HG03280 (cell line): ENCODE measurements at regions not wholly inside any gene's neighbourhood (a gene's known extent, or its start where the extent isn't known, plus 50 kb on each side); places are given as distances from the start of the nearest gene placed in this dataset.

Experiments used
- ATAC-seq: cut with Tn5 transposase; IDR thresholded peaks from one replicate; pipeline ENCODE4 v1.9.1; 2021; ENCODE audit warnings: mild to moderate bottlenecking, moderate library complexity; ENCODE audit not compliant: unreplicated experiment

- no peak for ATAC-seq
Measured at GRCh38 chr10:64067859-64068258, 546.7 kb downstream of the REEP3 start.

GRCh38 chr10:64070241-64070640 lies 549.0 kb downstream of the REEP3 start:
- no peak for ATAC-seq

- no peak for ATAC-seq
Measured at GRCh38 chr10:64071218-64071617, 550.0 kb downstream of the REEP3 start.

GRCh38 chr10:64075604-64076003 lies 554.4 kb downstream of the REEP3 start:
- no peak for ATAC-seq

GRCh38 chr10:64076322-64076940 lies 555.2 kb downstream of the REEP3 start:
- no peak for ATAC-seq

- ATAC-seq, result no peak
Measured at GRCh38 chr10:64079341-64079740, 558.1 kb downstream of the REEP3 start.

- no peak for ATAC-seq
Measured at GRCh38 chr10:64080071-64080470, 558.9 kb downstream of the REEP3 start.

GRCh38 chr10:64081947-64082482 lies 560.8 kb downstream of the REEP3 start:
- ATAC-seq, result no peak

GRCh38 chr10:64086083-64086767 lies 565.0 kb downstream of the REEP3 start:
- no peak for ATAC-seq

GRCh38 chr10:64089648-64090047 lies 568.4 kb downstream of the REEP3 start:
- ATAC-seq, result no peak

- no peak for ATAC-seq
Measured at GRCh38 chr10:64090865-64091264, 569.7 kb downstream of the REEP3 start.

GRCh38 chr10:64091897-64092296 lies 570.7 kb downstream of the REEP3 start:
- ATAC-seq, result no peak

GRCh38 chr10:64093304-64093703 lies 572.1 kb downstream of the REEP3 start:
- ATAC-seq, result no peak

- ATAC-seq, result no peak
Measured at GRCh38 chr10:64093946-64094535, 572.8 kb downstream of the REEP3 start.

- ATAC-seq, result no peak
Measured at GRCh38 chr10:64096941-64097340, 575.7 kb downstream of the REEP3 start.

- ATAC-seq, result no peak
Measured at GRCh38 chr10:64097391-64098122, 576.4 kb downstream of the REEP3 start.

- no peak for ATAC-seq
Measured at GRCh38 chr10:64098994-64099393, 577.8 kb downstream of the REEP3 start.

GRCh38 chr10:64101606-64102263 lies 580.5 kb downstream of the REEP3 start:
- ATAC-seq, result no peak

- no peak for ATAC-seq
Measured at GRCh38 chr10:64102264-64102633, 581.0 kb downstream of the REEP3 start.

- ATAC-seq, result no peak
Measured at GRCh38 chr10:64102916-64103315, 581.7 kb downstream of the REEP3 start.
